AG20443 (cell line): ENCODE measurements at regions not wholly inside any gene's neighbourhood (a gene's known extent, or its start where the extent isn't known, plus 50 kb on each side); places are given as distances from the start of the nearest gene placed in this dataset.
A peak's percentile ranks its signal among the peaks of the same experiment; 100 is the strongest.
"Not testable (repeated sequence)": the region's sequence is repeated elsewhere in the genome, so short reads cannot be mapped to it uniquely, and the experiment has no call there.

Experiments used
- DNase-seq: peaks from one replicate; pipeline ENCODE4 v3.0.0; 2012; ENCODE audit warnings: low spot score, mixed read lengths

GRCh38 chr10:6695519-6695918 is 115.4 kb upstream of the PRKCQ start:
- DNase-seq = no peak

DNA sequence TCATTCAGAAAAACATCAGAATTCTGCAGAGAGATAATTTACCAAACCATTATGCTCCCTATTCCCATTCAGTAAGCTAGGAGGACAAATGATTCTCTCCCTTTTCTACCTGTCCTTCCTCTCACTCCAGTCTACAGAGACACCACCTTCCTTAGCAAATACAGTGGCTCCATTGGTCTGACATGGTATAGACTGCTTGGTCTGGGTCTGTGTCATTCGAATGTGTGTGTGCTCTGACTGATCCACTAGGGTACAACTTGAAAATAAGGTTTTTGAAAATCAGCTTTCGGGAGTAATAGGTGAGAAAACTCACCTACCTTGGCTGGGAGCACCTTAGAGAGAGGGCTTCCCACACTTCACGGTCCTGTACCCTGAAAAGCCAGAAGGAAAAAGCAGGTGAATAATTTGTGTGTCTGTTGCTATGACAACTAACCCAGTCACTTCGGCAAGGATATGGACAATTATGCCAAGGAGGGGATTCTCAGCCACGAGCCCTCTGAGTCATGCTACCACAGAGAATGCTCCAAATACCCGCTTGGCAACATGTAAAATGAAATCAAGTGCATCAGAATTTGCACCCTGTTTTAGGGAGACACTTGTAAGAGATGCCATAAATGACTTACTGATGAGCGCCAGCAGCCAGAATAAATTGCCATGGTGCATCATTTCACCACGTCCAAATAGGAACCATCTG is 114.5 kb upstream of the PRKCQ start:
- no peak for DNase-seq

DNA sequence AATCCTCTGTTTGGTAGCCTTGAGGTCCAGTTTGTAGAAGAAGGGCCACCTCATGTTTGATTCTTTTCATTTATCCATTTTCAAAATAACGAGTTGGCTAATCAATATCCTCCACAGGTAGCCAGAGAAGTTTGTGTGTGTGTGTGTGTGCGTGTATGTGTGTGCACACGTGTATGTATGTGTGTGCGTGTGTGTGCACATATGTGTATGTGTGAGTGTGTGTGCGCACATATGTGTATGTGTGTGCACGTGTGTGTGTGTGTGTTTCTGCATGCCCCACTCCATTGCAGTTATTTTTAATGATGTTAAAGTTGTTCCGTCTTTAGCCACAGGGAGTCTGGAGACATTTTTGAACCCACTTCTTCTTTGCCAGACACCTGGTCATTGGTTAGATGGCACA is 112.8 kb upstream of the PRKCQ start:
- DNase-seq = no peak

GRCh38 chr10:6692103-6692502 is 112.0 kb upstream of the PRKCQ start:
- DNase-seq = no peak

GRCh38 chr10:6689036-6689435 is 109.0 kb upstream of the PRKCQ start:
- no peak for DNase-seq

DNA sequence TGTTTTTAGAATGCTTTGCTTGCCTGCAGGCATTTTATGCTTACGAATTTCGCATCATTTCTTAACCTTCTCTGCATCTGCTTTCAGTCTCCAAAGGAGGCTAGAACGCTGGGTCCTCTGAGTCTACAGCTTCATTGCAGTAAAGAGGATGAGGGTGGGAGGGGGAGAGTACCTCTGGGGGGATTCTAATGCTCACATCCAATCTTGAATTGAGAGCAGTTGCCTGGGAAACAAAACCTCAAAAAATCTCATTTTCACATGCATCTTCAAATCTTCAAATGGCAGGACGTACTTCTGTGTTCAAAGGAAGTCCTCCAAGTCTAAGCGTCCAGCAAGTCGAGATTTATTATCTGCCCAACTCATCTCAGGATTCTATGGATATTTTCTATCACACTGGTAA is 100.7 kb upstream of the PRKCQ start:
- DNase-seq = no peak

GRCh38 chr10:6678956-6679355 is 98.9 kb upstream of the PRKCQ start:
- DNase-seq = no peak

DNA sequence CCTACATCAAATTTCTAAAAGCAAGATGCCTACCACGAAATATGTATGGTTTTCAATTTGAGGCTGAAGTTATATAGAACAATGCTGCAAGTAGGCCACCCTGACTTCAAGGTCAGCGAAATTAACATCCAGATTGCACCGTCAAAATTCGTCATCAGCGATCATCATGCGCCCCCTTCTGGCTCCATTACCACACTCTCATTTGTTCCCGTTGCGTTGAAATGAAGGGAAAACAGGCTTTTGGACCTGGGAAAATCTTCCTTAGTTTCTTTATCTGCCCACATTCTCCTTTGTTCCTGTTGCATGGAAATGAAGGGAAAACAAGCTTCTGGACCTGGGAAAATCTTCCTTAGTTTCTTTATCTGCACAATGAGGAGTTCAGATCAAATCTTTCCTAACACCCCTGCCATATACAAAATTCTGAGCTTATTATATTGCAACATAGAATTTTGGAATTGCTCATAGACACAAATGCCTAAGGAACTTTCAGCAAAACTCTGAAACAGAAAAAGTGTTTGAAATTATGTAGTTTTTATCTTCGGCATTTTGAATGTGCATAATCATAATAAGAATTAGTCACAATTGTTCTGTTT is 98.2 kb upstream of the PRKCQ start:
- peak; percentile 36 for DNase-seq

DNA sequence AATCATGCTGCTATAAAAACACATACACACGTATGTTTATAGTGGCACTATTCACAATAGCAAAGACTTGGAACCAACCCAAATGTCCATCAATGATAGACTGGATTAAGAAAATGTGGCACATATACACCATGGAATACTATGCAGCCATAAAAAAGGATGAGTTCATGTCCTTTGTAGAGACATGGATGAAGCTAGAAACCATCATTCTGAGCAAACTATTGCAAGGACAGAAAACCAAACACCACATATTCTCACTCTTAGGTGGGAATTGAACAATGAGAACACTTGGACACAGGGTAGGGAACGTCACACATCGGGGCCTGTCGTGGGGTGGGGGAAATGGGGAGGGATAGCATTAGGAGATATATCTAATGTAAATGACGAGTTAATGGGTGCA is 97.1 kb upstream of the PRKCQ start:
- not testable (repeated sequence) for DNase-seq

DNA sequence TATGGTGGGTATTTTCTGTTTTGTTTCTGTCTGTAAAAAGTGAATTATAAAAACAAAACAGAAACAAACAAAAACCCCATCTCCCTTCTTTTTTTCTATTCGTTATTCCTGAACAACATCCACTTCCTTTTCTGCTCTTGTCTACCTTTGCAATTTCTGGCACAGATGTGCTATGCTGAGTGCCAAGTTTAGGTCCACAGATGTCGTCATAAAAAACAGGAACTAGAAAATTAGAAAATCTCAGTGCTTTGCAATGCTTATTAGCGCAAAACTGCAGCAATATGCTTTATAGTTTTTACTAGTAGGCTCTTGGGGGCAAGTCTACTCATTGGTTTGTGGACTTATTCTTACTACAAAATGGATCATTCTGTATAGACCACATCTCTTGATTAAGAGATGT is 94.2 kb upstream of the PRKCQ start:
- DNase-seq = no peak

DNA sequence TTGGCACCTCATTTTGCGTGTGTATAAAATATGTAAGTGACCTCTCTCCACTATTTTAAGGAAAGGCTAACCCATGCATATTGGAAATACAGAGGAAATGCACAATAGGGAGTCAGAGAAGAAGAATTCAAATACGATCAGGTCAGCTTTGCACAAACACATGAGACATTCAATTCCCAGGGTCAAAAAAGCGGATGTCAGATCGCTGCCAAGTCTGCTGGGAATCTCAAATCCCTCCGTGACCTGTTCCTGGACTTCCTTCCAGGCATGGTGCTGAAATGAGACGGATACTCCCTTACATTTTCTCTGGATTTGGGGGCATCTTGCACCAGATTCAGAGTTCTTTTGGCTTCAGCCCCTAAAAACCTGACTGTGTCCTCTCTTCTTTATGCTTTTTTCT is 91.9 kb upstream of the PRKCQ start:
- DNase-seq = no peak

DNA sequence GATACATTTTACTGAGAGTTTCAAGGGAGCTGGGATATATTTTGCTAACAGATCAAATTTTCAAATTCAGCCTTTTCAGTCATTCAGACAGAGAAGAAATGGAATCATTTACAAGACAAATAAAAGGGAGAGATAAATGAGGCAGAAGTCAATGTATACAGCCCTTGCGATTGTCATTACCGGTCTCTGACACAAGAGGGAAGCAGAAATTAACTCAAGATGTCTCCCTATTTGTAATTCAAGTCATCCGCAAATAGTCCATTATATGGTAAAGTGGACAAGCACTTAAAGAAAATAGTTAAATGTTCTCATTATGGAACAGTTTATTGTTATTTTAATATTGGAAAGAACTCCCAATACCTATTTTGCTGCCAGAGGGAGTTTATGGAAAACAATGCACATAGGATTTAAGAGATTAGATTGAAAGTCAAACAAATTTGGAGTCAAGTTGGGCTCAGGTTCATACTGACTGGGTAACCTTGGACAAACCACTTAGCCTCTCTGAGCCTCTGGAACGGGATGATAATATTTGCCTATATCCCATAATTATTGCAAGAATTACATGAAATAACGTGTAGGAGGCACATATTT is 89.3 kb upstream of the PRKCQ start:
- peak; percentile 64 for DNase-seq

DNA sequence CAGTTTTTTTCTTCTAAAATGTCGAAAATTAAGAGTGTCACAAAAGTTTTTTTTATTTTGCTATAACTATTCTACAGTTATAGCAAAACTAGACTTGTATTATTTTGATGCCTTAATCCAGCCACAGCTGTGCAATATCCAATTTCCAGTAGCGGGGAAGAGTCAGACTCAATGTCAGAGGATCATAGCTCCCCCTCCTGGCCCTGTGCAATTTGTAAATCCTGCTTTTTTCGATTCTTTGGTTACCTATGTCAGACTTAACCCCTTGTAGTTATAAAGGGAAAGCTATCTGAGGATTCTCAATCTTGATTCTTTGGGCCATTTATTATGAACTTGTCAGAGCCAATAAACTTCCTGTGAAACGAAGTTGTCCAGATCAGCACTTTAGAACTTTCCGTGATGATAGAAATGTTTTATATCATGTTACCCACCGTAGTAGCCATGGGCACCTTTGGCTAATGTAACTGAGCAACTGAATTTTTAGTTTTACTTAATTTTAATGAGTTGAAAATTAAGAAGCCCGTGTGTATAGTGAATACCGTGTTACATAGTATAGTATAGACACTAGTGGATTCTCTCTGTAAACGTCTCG is 87.7 kb upstream of the PRKCQ start:
- DNase-seq = peak; percentile 48

DNA sequence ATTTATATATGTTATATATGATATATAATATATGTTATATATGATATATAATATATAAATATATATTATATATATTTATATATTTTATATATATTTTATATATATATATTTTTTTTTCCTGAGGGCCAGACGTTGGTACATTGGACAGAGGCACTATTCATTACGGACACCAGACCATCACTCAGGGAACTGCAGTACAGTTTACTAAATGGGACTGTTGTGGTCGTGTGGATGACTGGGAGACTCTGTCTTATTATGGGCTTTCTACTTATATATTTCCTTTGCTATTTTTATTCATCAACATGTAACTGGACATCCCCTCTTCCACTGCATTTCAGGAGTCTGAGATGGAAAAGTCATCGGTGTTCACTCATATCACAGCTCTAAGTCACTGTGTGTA is 87.1 kb upstream of the PRKCQ start:
- no peak for DNase-seq

- DNase-seq = no peak
These were observed 85.8 kb upstream of the PRKCQ start for GRCh38 chr10:6665847-6666246.

DNA sequence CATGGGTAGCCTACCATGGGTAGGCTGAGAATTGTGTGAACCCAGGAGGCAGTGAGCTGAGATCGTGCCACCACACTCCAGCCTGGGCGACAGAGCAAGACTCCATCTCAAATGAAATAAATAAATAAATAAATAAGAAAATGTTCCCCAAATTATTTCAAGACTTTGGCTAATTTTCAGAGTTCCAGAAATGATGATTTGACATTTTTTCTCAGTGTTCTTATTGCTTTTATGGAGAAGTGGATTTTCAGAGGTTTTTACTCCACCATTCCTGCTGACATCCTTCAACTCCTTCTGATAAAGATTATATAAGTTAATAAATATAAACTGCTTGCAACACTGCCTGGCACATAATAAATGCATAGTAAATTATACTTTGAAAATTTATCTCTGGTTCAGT is 80.4 kb upstream of the PRKCQ start:
- DNase-seq = no peak

- no peak for DNase-seq
These were observed 79.4 kb upstream of the PRKCQ start for GRCh38 chr10:6659451-6659850.

GRCh38 chr10:6657669-6658068 is 77.6 kb upstream of the PRKCQ start:
- DNase-seq = no peak

GRCh38 chr10:6657196-6657595 is 77.1 kb upstream of the PRKCQ start:
- DNase-seq = no peak

GRCh38 chr10:6654571-6654970 is 74.5 kb upstream of the PRKCQ start:
- DNase-seq = no peak

DNA sequence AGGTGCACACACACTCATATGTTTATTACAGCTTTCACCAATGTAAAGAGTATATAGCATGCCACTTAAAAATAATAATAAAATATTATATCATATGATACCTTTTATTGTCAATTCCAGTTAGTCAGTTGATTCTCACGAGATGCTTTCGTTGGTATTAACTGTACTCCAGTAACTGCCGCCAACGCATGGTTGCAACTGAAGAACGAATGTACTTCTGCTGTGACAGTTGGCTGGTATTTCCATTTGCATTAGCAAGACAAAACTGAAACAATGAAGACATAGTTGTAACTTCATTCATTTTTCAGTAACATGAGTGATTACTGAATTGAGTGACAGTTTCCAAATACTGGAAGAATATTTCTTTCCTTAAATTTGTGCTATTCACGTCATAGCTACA is 70.5 kb upstream of the PRKCQ start:
- DNase-seq = no peak

GRCh38 chr10:6649903-6650302 is 69.8 kb upstream of the PRKCQ start:
- DNase-seq = no peak

- DNase-seq = no peak
These were observed 69.0 kb upstream of the PRKCQ start for GRCh38 chr10:6648894-6649720.
